Fibroblast of the aortic adventitia (primary cell): ENCODE measurements at regions not wholly inside any gene's neighbourhood (a gene's known extent, or its start where the extent isn't known, plus 50 kb on each side); places are given as distances from the start of the nearest gene placed in this dataset.

Experiments
- DNase-seq: peaks from one replicate; pipeline ENCODE4 v3.0.0-alpha.2; 2010; ENCODE audit warnings: low read depth
- H3K4me3 ChIP-seq: 2 replicates; pipeline ENCODE4 v1.5.1; 2011; ENCODE audit warnings: low read depth, mild to moderate bottlenecking, control low read depth, low read length, moderate library complexity
- CTCF ChIP-seq: IDR thresholded peaks from 2 replicates; pipeline ENCODE4 v1.5.1; 2011; ENCODE audit warnings: mild to moderate bottlenecking, low read length, control low read depth, inconsistent platforms; ENCODE audit not compliant: insufficient read depth

GRCh38 chr12:60920841-60921495 lies 1325.1 kb downstream of the SLC16A7 start:
- no peak for TF ChIP-seq CTCF
- no peak for DNase-seq
- no peak overlapping the region for H3K4me3 ChIP-seq

- no peak for DNase-seq
- no peak for TF ChIP-seq CTCF
- no peak overlapping the region for H3K4me3 ChIP-seq
Observed at GRCh38 chr12:60921541-60921940, 1325.7 kb downstream of the SLC16A7 start.

- DNase-seq = no peak
- TF ChIP-seq CTCF = no peak
- no peak overlapping the region for H3K4me3 ChIP-seq
Observed at GRCh38 chr12:60926256-60926655, 1330.4 kb downstream of the SLC16A7 start.

- no peak for TF ChIP-seq CTCF
- no peak overlapping the region for H3K4me3 ChIP-seq
- no peak for DNase-seq
Observed at GRCh38 chr12:60930151-60930550, 1330.1 kb upstream of the USP15 start.

GRCh38 chr12:60935981-60936761 lies 1324.0 kb upstream of the USP15 start:
- DNase-seq = no peak
- TF ChIP-seq CTCF = no peak
- H3K4me3 ChIP-seq = no peak overlapping the region

GRCh38 chr12:60947533-60947932 lies 1312.7 kb upstream of the USP15 start:
- TF ChIP-seq CTCF = no peak
- no peak overlapping the region for H3K4me3 ChIP-seq
- DNase-seq = no peak
